H9 (cell line): ENCODE measurements at regions not wholly inside any gene's neighbourhood (a gene's known extent, or its start where the extent isn't known, plus 50 kb on each side); places are given as distances from the start of the nearest gene placed in this dataset.

Experiments
- DNase-seq: peaks from one replicate; pipeline ENCODE4 v3.0.0-alpha.2; 2017
- H2AFZ ChIP-seq: one replicate; pipeline ENCODE4 v1.6.1; 2013; ENCODE audit warnings: mild to moderate bottlenecking, low read length, control low read depth, moderate library complexity
- H2AK5ac ChIP-seq: 2 replicates; pipeline ENCODE4 v1.6.1; 2013; ENCODE audit warnings: low read length, control low read depth, mixed read lengths; ENCODE audit not compliant: insufficient read length
- H2BK120ac ChIP-seq: one replicate; pipeline ENCODE4 v1.6.1; 2013; ENCODE audit warnings: low read depth, mild to moderate bottlenecking, low read length, control low read depth, inconsistent platforms; ENCODE audit not compliant: poor library complexity, severe bottlenecking
- H2BK12ac ChIP-seq: 2 replicates; pipeline ENCODE4 v1.6.1; 2013; ENCODE audit warnings: low read length, control low read depth, mixed read lengths, low read depth; ENCODE audit not compliant: insufficient read length
- H2BK15ac ChIP-seq: 2 replicates; pipeline ENCODE4 v1.6.1; 2013; ENCODE audit warnings: low read depth, low read length, control low read depth
- H2BK20ac ChIP-seq: one replicate; pipeline ENCODE4 v1.6.1; 2013; ENCODE audit warnings: low read depth, mild to moderate bottlenecking, low read length, control low read depth, inconsistent platforms; ENCODE audit not compliant: poor library complexity, severe bottlenecking
- H2BK5ac ChIP-seq: 2 replicates; pipeline ENCODE4 v1.6.1; 2013; ENCODE audit warnings: low read length, control low read depth, mixed read lengths; ENCODE audit not compliant: insufficient read length
- H3K14ac ChIP-seq: 2 replicates; pipeline ENCODE4 v1.6.1; 2013; ENCODE audit warnings: low read length, control low read depth; ENCODE audit not compliant: insufficient read depth
- H3K18ac ChIP-seq: 2 replicates; pipeline ENCODE4 v1.6.1; 2013; ENCODE audit warnings: low read depth, mild to moderate bottlenecking, mixed read lengths, low read length, control low read depth; ENCODE audit not compliant: insufficient read length
- H3K23ac ChIP-seq: 2 replicates; pipeline ENCODE4 v1.6.1; 2013; ENCODE audit warnings: low read length, control low read depth, mixed read lengths, low read depth; ENCODE audit not compliant: insufficient read length
- H3K23me2 ChIP-seq: 2 replicates; pipeline ENCODE4 v1.6.1; 2013; ENCODE audit warnings: low read depth, mild to moderate bottlenecking, mixed read lengths, low read length, control low read depth; ENCODE audit not compliant: insufficient read length, poor library complexity, severe bottlenecking
- H3K27ac ChIP-seq: 2 replicates; pipeline ENCODE4 v1.5.1; 2013; ENCODE audit warnings: low read length, control low read depth, mixed read lengths, low read depth; ENCODE audit not compliant: insufficient read length
- H3K27me3 ChIP-seq: 2 replicates; pipeline ENCODE4 v1.6.1; 2013; ENCODE audit warnings: low read length, control low read depth, inconsistent platforms; ENCODE audit not compliant: insufficient read depth
- H3K4ac ChIP-seq: 2 replicates; pipeline ENCODE4 v1.6.1; 2013; ENCODE audit warnings: low read depth, mild to moderate bottlenecking, control low read depth, inconsistent platforms, low read length, moderate library complexity
- H3K4me1 ChIP-seq: 2 replicates; pipeline ENCODE4 v1.6.1; 2013; ENCODE audit warnings: low read length, control low read depth, inconsistent platforms; ENCODE audit not compliant: insufficient read depth
- H3K4me2 ChIP-seq: 2 replicates; pipeline ENCODE4 v1.6.1; 2013; ENCODE audit warnings: low read length, control low read depth, mixed read lengths; ENCODE audit not compliant: insufficient read length, insufficient read depth
- H3K56ac ChIP-seq: 2 replicates; pipeline ENCODE4 v1.6.1; 2013; ENCODE audit warnings: low read depth, mild to moderate bottlenecking, mixed read lengths, low read length, control low read depth; ENCODE audit not compliant: insufficient read length
- H3K79me1 ChIP-seq: 2 replicates; pipeline ENCODE4 v1.6.1; 2013; ENCODE audit warnings: low read depth, mild to moderate bottlenecking, moderate library complexity, low read length, control low read depth, inconsistent platforms; ENCODE audit not compliant: insufficient read depth, poor library complexity, severe bottlenecking
- H3K79me2 ChIP-seq: 2 replicates; pipeline ENCODE4 v1.6.1; 2013; ENCODE audit warnings: low read length, control low read depth, inconsistent platforms; ENCODE audit not compliant: insufficient read depth
- H3K9ac ChIP-seq: 2 replicates; pipeline ENCODE4 v1.6.1; 2013; ENCODE audit warnings: low read length, control low read depth, mixed read lengths; ENCODE audit not compliant: insufficient read length; ENCODE audit errors: extremely low read depth
- H3K9me3 ChIP-seq: one replicate; pipeline ENCODE4 v1.6.1; 2013; ENCODE audit warnings: low read depth, low read length, inconsistent platforms; ENCODE audit not compliant: control insufficient read depth
- H3T11ph ChIP-seq: one replicate; pipeline ENCODE4 v1.6.1; 2013; ENCODE audit warnings: mild to moderate bottlenecking, low read length, control low read depth, inconsistent platforms
- H4K20me1 ChIP-seq: one replicate; pipeline ENCODE4 v1.6.1; 2013; ENCODE audit not compliant: control insufficient read depth, insufficient read length, insufficient read depth
- H4K5ac ChIP-seq: 2 replicates; pipeline ENCODE4 v1.6.1; 2013; ENCODE audit warnings: low read depth, mild to moderate bottlenecking, mixed read lengths, low read length, control low read depth; ENCODE audit not compliant: insufficient read length
- H4K8ac ChIP-seq: replicated peaks from 2 replicates; pipeline ENCODE4 v1.6.1; 2013; ENCODE audit warnings: low read length, control low read depth, mixed read lengths, low read depth; ENCODE audit not compliant: insufficient read length
- H4K91ac ChIP-seq: 2 replicates; pipeline ENCODE4 v1.6.1; 2013; ENCODE audit warnings: low read depth, mild to moderate bottlenecking, moderate library complexity, mixed read lengths, low read length, control low read depth; ENCODE audit not compliant: insufficient read length
- H3K27ac Mint-ChIP-seq, 3 experiments: 2 replicates in 2 of 3; 3 replicates in 1 of 3; pipeline ENCODE4 v1.8.0; 2020 to 2021; ENCODE audit warnings: mixed read lengths in 3 of 3, mild to moderate bottlenecking in 1 of 3, moderate library complexity in 1 of 3
- H3K27me3 Mint-ChIP-seq: 2 replicates; pipeline ENCODE4 v1.8.0; 2021; ENCODE audit warnings: low read depth, mild to moderate bottlenecking, moderate library complexity, mixed read lengths
- H3K36me3 Mint-ChIP-seq, 3 experiments: 2 replicates in 2 of 3; 3 replicates in 1 of 3; pipeline ENCODE4 v1.8.0; 2020 to 2021; ENCODE audit warnings: low read depth in 3 of 3, mixed read lengths in 3 of 3; ENCODE audit not compliant: insufficient read depth in 1 of 3
- H3K4me1 Mint-ChIP-seq, 2 experiments: 2 replicates each; pipeline ENCODE4 v1.8.0; 2020; ENCODE audit warnings: mixed read lengths in 2 of 2
- H3K4me3 Mint-ChIP-seq, 2 experiments: 2 replicates in 1 of 2; 3 replicates in 1 of 2; pipeline ENCODE4 v1.8.0; 2020 to 2021; ENCODE audit warnings: mild to moderate bottlenecking in 2 of 2, mixed read lengths in 2 of 2, moderate library complexity in 1 of 2
- H3K9me3 Mint-ChIP-seq, 2 experiments: 2 replicates in 1 of 2; 3 replicates in 1 of 2; pipeline ENCODE4 v1.8.0; 2020; ENCODE audit warnings: mild to moderate bottlenecking in 2 of 2, mixed read lengths in 2 of 2, moderate library complexity in 1 of 2
- WGBS: extraction: QIAGEN DNeasy Blood & Tissue Kit; methylation state at CpG from one replicate; pipeline ENCODE4 v1.1.7; 2013; ENCODE audit warnings: missing lambda C conversion rate, low lambda C conversion rate, mixed read lengths; ENCODE audit not compliant: insufficient read length; ENCODE audit errors: extremely low coverage; 5-methylcytosine and 5-hydroxymethylcytosine counted together
- TF ChIP-seq, protein P1 (sequence below): fragments of 200-600 bp; sonication (generic); conservative IDR thresholded peaks from 3 replicates; pipeline ENCODE4 v1.8.0; 2021; ENCODE audit warnings: antibody characterized with exemption, mild to moderate bottlenecking

GRCh38 chr3:84487296-84487695 is 471.5 kb upstream of the CADM2 start:
- TF ChIP-seq, protein P1, sequence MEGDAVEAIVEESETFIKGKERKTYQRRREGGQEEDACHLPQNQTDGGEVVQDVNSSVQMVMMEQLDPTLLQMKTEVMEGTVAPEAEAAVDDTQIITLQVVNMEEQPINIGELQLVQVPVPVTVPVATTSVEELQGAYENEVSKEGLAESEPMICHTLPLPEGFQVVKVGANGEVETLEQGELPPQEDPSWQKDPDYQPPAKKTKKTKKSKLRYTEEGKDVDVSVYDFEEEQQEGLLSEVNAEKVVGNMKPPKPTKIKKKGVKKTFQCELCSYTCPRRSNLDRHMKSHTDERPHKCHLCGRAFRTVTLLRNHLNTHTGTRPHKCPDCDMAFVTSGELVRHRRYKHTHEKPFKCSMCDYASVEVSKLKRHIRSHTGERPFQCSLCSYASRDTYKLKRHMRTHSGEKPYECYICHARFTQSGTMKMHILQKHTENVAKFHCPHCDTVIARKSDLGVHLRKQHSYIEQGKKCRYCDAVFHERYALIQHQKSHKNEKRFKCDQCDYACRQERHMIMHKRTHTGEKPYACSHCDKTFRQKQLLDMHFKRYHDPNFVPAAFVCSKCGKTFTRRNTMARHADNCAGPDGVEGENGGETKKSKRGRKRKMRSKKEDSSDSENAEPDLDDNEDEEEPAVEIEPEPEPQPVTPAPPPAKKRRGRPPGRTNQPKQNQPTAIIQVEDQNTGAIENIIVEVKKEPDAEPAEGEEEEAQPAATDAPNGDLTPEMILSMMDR, result no peak
- peaks cover 15 to 17% of the 10 kb centered on the region in 2 experiments for H3K9me3 Mint-ChIP-seq
- H4K20me1 ChIP-seq, result no peaks in the 10 kb centered on the region
- WGBS, result no CpG with 5 or more reads among the region's 8 CpGs
- peaks cover 12 to 17% of the 10 kb centered on the region in 2 experiments for H3K4me1 Mint-ChIP-seq
- H3K4me3 Mint-ChIP-seq, result no peak overlapping the region
- H3K4me1 ChIP-seq, result no peaks in the 10 kb centered on the region
- no peak overlapping the region for H2BK20ac ChIP-seq
- H3K9me3 ChIP-seq, result no peaks in the 10 kb centered on the region
- H3K23ac ChIP-seq, result no peak overlapping the region
- peaks cover 2 to 19% (median 7%) of the 10 kb centered on the region in 3 experiments; a peak in 6 of 7 replicates for H3K36me3 Mint-ChIP-seq
- no peak overlapping the region for H2AK5ac ChIP-seq
- no peak overlapping the region for H3K14ac ChIP-seq
- H3T11ph ChIP-seq, result no peak overlapping the region
- no peak overlapping the region for H4K91ac ChIP-seq
- no peak overlapping the region for H4K5ac ChIP-seq
- H3K27ac ChIP-seq, result no peak overlapping the region
- H3K79me1 ChIP-seq, result no peaks in the 10 kb centered on the region
- no peaks in the 10 kb centered on the region for H3K27me3 ChIP-seq
- H2BK15ac ChIP-seq, result no peak overlapping the region
- no peak overlapping the region for H3K56ac ChIP-seq
- no peak overlapping the region for H2BK120ac ChIP-seq
- no peak overlapping the region for H2AFZ ChIP-seq
- H3K4me2 ChIP-seq, result no peak overlapping the region
- H3K79me2 ChIP-seq, result no peaks in the 10 kb centered on the region
- H3K23me2 ChIP-seq, result no peaks in the 10 kb centered on the region
- H3K9ac ChIP-seq, result no peak overlapping the region
- DNase-seq, result no peak
- H2BK12ac ChIP-seq, result no peak overlapping the region
- H3K4ac ChIP-seq, result no peak overlapping the region
- no peak overlapping the region for H3K18ac ChIP-seq
- no peaks in the 10 kb centered on the region for H3K27me3 Mint-ChIP-seq
- no peak overlapping the region for H4K8ac ChIP-seq
- no peak overlapping the region for H3K27ac Mint-ChIP-seq
- H2BK5ac ChIP-seq, result no peak overlapping the region
